NCI-H2029 treated with DMSO at 0.1 percent for 48 hours (cell line): ENCODE measurements at regions not wholly inside any gene's neighbourhood (a gene's known extent, or its start where the extent isn't known, plus 50 kb on each side); places are given as distances from the start of the nearest gene placed in this dataset.

Experiments used
- DNase-seq: peaks from one replicate; lab custom pipeline; 2025; lab: John Stamatoyannopoulos, UW

- no peak for DNase-seq
Observed at GRCh38 chr7:47690902-47691558, 109.1 kb upstream of the TNS3 start.

DNA sequence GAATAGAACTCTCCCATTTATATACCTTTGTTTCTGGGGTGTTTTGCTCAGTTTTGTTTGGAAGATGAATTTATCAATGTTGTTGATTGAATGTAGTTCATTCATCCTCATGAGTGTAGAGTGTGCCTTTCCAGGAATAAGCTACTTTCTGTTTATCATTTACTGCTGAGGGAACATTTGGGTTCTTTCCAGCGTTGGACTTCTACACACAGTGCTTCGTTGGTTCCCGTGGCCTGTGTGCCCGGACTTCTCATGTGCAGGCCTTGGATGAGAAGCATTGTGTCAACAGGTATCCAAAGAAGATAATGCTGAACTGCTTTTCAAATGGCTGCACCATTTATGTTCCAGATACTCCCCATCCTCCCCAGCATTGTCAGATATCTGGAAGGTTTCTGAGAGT, 107.6 kb upstream of the TNS3 start:
- DNase-seq = no peak

- no peak for DNase-seq
Observed at GRCh38 chr7:47688311-47689100, 106.6 kb upstream of the TNS3 start.

- DNase-seq = no peak
Observed at GRCh38 chr7:47685712-47686376, 103.9 kb upstream of the TNS3 start.

DNA sequence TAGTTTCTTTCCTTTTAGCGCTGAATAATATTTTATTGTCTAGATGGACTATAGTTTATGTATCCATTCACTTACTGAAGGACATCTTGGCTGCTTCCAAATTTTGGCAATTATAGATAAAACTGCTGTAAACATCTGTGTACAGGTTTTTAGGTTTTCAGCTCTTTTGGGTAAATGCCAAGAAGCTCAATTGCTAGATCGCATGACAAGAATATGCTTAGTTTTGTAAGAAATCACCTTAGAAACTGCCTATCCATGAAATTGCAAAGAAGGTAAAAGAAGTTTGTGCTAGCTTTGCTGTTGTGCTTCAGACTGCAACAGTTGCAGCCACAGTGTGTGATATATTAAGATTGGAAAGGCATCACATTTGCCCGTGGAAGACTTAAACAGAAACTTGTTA, 103.2 kb upstream of the TNS3 start:
- no peak for DNase-seq

GRCh38 chr7:47684728-47685127, 102.8 kb upstream of the TNS3 start:
- no peak for DNase-seq

DNA sequence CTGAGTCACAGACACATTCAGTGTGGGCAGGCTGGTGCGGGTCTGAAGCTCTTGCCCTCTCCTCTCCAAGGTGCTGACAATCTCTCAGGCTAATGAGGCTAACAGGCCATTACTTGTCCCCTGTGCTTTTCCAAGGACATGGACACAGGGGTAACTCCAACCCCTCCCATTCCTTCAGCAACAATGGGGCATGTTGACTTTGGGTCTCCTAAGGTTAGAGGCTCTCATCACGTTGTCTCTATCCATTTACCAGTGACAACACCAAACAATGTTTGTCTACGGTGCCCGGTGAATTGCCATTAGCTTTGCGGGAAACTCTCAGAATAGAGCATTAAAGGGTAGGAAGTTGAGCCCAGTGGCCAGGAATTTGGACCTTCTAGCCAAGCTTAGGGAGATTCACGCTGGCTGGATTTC, 101.6 kb upstream of the TNS3 start:
- DNase-seq = no peak

DNA sequence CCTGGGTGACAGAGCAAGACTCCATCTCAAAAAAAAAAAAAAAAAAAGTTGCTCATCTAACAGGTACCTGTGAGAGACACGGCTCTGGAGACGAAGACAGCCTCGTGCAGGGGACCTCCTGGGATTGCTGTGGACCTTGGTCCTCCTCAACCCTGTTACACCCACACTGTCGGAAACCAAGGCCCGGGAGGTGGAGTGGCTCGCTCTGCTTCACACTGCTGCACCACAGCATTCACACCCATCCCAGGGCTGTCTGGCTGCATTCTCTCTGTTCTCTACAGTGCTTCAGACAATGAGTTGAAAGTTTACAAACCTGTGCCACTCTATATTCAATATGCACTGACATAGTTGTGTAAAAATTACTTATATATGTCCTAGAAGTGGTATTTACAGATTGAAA, 101.0 kb upstream of the TNS3 start:
- DNase-seq = no peak

DNA sequence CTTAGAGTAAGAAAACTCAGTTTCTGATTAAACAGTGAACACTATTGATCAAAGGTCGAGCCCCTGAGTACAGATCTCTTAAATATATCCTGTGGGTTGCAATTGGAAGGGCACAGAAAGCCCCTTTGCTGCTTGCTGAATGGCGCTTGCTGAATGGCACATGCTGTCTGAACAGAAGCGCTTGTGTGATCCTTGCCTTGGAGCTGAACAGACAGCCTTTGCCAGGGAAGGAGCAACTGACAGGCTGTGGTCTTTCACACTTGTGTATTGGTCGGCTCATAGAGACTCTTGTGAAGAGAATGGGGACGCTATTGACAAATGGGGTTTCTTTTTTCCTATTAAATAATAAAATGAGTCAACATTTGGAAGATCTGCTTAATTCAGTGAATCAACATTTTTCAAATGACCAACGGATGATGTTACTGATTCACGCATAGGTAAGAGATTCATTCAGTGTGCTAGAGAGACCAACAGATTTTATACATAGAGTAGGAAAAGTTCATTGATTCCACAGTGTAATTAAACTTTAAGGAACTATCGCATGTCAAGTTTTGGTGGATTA, 99.4 kb upstream of the TNS3 start:
- no peak for DNase-seq

DNA sequence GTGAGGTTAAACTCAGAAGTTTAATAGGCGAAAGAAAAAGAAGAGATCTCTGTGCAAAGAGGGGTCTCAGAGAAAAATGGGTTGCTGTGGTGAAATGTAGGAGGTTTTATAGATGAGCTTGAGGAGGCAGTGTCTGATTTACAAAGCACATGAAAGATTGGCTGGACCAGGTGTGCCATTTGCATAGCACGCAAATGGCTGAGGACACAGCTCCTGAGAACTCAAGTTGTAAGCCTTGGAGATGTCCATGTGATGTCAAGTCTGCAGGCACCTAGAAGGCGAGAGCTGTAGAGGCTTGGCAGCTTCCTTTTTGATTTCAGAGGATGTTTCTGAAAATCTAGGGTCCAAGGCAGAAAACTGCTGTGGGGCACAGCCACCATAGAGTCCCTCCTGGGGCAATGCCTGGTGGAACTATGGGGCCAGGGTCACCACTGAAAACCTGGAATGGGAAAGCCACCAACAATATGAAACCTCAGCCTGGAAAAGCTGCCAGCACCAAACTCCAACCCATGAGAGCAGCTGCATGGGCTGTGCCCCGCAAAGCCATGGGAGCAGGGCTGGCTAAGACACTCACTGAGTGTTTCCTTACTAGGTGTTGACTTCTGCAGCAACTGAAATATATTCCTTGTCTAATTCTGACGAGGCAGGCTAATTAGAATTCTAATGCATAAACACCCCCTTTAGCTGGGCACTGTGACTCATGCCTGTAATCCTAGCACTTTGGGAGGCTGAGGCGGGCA, 96.9 kb upstream of the TNS3 start:
- DNase-seq = no peak

GRCh38 chr7:47677664-47678063, 95.8 kb upstream of the TNS3 start:
- DNase-seq = no peak

DNA sequence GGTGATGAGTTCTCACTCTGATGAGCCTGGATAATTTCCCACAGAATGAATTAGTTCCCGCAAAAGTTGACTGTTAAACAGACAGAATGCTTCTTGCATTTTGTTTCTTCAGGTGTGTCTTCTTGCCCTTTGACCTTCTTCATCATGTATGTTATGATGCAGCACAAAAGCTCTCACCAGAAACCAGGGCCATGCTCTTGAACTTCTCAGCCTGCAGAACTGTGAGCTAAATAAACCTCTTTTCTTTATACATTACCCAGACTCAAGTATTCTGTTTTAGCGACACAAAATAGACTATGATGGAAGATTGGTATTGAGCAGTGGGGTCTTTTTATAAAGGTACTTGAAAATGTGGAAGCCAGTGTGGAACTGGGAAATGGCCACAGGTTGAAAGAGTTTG, 95.2 kb upstream of the TNS3 start:
- no peak for DNase-seq

- DNase-seq = no peak
Observed at GRCh38 chr7:47672977-47673381, 91.1 kb upstream of the TNS3 start.

GRCh38 chr7:47672271-47672791, 90.4 kb upstream of the TNS3 start:
- DNase-seq = no peak

GRCh38 chr7:47671358-47671757, 89.4 kb upstream of the TNS3 start:
- no peak for DNase-seq

- no peak for DNase-seq
Observed at GRCh38 chr7:47670729-47671128, 88.8 kb upstream of the TNS3 start.

GRCh38 chr7:47669901-47670384, 88.0 kb upstream of the TNS3 start:
- no peak for DNase-seq

GRCh38 chr7:47669178-47669891, 87.4 kb upstream of the TNS3 start:
- DNase-seq = no peak

DNA sequence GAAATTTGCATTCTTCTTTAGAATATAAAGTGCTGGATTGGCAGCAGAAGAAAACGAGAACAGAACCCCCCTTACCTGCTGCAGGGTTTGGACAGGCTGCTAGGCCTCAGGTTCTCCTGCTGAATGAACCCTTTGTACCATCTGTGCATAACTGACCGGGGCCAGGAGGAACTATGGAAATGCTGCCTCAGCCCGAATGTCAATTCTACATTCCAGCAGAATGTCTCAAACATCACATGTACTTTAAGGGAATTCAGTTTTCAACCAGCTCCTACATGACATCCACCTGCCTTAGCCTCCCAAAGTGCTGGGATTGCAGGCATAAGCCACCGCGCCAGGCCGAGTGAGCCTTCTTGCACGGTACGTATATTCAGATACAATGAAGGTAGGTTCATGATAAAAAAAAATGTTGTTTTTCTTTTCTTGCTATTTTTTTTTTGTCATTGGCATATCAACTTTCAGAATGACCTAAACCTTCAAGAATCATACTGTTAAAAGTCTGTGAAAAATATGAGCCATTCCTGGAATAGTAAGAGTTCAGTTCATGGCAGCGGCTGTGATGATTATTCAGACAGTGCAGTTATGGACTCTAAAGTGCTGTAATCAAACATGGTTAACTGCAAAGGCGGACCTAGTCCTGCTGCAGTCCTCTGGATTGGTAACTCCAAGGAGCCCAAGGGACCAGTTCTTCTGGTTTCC, 84.4 kb upstream of the TNS3 start:
- DNase-seq = no peak

- no peak for DNase-seq
Observed at GRCh38 chr7:47664650-47665195, 82.8 kb upstream of the TNS3 start.
